ENCODE measurements at regions not wholly inside any gene's neighbourhood (a gene's known extent, or its start where the extent isn't known, plus 50 kb on each side); places are given as distances from the start of the nearest gene placed in this dataset.

DNA sequence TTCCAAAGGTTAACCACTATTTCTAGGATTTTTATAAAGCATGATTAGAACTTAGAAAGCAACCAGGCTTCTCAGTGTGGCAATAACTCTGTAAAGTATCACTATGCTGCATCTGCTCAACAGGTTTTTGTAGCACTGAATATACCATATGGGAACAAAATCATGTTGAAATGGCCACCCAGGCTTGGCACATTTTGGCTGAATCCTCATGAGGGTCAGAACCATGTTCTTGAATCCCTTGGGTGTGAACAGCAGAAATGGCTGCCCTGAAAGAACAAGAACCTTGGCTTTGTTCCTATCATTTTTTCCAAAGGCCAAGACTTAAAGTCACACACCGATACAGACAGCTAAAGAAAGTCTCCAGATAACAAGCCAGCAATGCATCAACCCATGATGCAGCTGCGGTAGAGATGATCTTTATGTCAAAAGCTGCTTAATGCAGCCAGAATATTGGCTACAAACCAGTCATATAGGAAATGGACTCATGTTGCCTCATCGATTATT lies 283.0 kb upstream of the NOX3 start:
- no peak overlapping the region for H3K27ac Mint-ChIP-seq
- no peaks in the 10 kb centered on the region for H3K27me3 Mint-ChIP-seq
- no peaks in the 10 kb centered on the region for H3K4me1 Mint-ChIP-seq (ENCODE audit: low read depth in 2 of 2)
- ATAC-seq, result no peak
- peaks cover 4% of the 10 kb centered on the region for H3K9me3 Mint-ChIP-seq
- no peak overlapping the region for H3K4me3 Mint-ChIP-seq
- no peaks in the 10 kb centered on the region for H3K36me3 Mint-ChIP-seq
- DNase-seq (ENCODE audit: low spot score), result no peak

DNA sequence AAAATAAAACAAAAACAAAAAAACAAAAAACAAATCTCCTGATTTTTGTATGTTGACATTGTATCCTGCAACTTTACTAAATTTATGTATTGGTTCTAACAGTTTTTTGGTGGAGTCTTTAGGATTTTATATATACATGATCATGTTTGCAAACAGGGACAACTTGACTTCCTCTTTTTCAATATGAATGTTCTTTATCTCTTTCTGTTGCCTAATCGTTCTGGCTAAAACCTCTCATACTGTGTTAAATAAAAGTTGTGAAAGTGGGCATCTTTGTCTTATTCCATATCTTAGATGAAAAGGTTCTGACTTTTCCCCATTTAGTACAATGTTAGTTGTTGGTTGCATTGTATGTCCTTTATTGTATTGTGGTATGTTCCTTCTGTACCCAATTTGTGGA lies 261.7 kb upstream of the NOX3 start:
- H3K27me3 Mint-ChIP-seq, result no peaks in the 10 kb centered on the region
- H3K36me3 Mint-ChIP-seq, result no peaks in the 10 kb centered on the region
- H3K27ac Mint-ChIP-seq, result no peak overlapping the region
- H3K9me3 Mint-ChIP-seq, result no peaks in the 10 kb centered on the region
- DNase-seq (ENCODE audit: low spot score), result no peak
- ATAC-seq, result no peak
- no peaks in the 10 kb centered on the region for H3K4me1 Mint-ChIP-seq (ENCODE audit: low read depth in 2 of 2)
- no peak overlapping the region for H3K4me3 Mint-ChIP-seq

DNA sequence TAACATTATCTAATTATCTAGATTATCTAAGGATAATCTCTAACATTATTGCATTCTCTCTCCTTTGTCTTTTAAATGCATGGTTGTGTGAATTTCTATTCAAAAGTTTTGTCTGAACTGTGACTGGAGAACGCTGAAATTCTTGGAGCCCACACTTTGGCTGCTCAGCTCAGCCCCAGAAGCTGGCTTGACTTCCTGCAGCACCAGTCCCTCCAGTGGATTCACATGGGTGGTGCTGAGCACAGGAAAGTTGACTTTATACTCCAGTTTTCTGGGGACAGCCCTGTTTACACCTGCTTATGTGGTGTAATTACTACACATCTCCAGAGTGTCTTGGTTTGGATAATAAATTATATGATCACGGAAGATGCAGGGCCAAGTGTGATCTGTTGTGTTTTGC lies 255.1 kb upstream of the NOX3 start:
- H3K9me3 Mint-ChIP-seq, result no peaks in the 10 kb centered on the region
- no peaks in the 10 kb centered on the region for H3K4me1 Mint-ChIP-seq (ENCODE audit: low read depth in 2 of 2)
- DNase-seq (ENCODE audit: low spot score), result no peak
- no peak overlapping the region for H3K4me3 Mint-ChIP-seq
- no peak for ATAC-seq
- H3K27me3 Mint-ChIP-seq, result no peaks in the 10 kb centered on the region
- H3K36me3 Mint-ChIP-seq, result no peaks in the 10 kb centered on the region
- H3K27ac Mint-ChIP-seq, result no peak overlapping the region

DNA sequence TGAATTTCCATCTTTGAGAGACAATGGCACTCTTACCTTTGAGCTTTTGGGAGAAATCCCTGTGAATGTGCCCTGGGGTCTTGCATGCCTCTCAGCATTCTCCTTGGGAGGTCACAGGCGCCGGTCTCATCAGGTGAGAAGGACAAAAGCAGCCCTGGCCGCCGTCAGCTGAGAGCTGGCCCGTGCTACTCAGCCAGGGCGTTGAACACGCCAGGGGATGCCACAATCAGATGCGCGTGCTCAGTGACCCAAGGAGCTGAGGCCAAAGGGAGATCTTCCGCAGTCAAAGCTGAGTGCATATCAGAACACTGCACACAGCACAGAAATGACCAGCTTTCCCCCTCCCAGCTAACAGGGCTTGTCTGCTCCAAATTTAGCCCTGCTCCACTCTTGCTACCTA lies 253.6 kb upstream of the NOX3 start:
- no peaks in the 10 kb centered on the region for H3K36me3 Mint-ChIP-seq
- no peaks in the 10 kb centered on the region for H3K4me1 Mint-ChIP-seq (ENCODE audit: low read depth in 2 of 2)
- H3K4me3 Mint-ChIP-seq, result no peak overlapping the region
- H3K27ac Mint-ChIP-seq, result no peak overlapping the region
- ATAC-seq (no peak), DNase-seq (ENCODE audit: low spot score) (no peak)
- H3K27me3 Mint-ChIP-seq, result no peaks in the 10 kb centered on the region
- H3K9me3 Mint-ChIP-seq, result no peaks in the 10 kb centered on the region

DNA sequence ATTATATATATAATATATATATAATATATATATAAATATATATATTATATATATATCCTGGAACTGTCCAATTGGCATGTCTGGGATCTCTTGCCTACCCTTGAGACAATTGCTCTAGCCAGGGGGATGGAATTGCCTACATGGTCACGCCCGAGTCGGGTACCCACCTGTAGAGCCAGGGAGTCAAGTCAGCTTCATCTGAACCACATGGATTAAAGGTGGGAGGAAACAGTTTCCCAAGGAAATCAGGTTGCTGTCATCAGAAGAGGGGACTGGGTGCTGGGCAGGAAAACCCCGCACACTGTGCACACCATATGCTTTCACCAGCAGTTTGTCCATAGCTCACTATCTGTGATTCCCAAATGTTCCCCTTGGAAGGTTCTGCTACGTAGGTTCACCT lies 252.5 kb upstream of the NOX3 start:
- no peaks in the 10 kb centered on the region for H3K27me3 Mint-ChIP-seq
- no peaks in the 10 kb centered on the region for H3K9me3 Mint-ChIP-seq
- no peak overlapping the region for H3K4me3 Mint-ChIP-seq
- H3K27ac Mint-ChIP-seq, result no peak overlapping the region
- DNase-seq (ENCODE audit: low spot score) (no peak), ATAC-seq (no peak)
- H3K4me1 Mint-ChIP-seq (ENCODE audit: low read depth in 2 of 2), result no peaks in the 10 kb centered on the region
- no peaks in the 10 kb centered on the region for H3K36me3 Mint-ChIP-seq

DNA sequence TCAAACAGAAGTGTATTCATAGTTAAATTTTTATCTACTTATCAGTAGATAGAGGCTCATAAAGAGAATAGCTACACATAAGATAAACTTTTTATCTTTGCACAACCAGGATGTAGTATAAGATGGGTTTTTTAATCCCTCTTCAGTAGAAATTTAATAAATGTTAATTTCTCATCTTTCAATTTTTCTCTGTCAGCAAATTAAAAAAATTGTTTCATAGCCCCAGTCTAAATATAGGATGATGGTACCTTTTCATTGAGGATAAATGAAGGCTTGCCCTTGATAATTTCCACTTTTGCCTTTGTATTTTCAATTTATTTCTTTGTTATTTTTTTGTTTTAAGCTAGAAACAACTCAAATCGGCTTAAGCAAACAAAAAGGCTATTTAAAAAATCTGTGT lies 251.2 kb upstream of the NOX3 start:
- Mint-ChIP-seq H3K9me3 (no peaks in the 10 kb centered on the region), H3K27ac (no peak overlapping the region), H3K27me3 (no peaks in the 10 kb centered on the region), H3K36me3 (no peaks in the 10 kb centered on the region), H3K4me3 (no peak overlapping the region), H3K4me1 (ENCODE audit: low read depth in 2 of 2) (no peaks in the 10 kb centered on the region)
- no peak for ATAC-seq
- no peak for DNase-seq (ENCODE audit: low spot score)

DNA sequence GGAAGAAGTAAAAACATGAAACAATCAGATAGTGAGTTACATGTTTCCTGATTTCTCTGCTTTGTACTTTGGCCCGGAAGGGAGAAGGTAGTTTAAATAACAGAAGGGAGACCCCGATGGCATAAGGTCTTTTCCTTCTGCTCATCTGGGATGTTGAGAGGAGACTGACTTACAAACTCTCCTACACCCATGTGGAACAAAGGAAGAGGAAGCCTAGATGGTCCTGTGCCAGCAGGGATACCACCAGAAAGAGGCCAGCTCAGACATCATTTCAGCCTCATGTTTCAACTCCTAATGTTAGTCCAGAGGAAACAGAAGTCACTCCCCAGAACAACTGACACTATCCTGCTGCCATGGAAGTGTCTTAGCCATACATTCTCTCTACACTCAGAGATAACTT lies 250.7 kb upstream of the NOX3 start:
- Mint-ChIP-seq H3K4me1 (ENCODE audit: low read depth in 2 of 2) (no peaks in the 10 kb centered on the region), H3K27ac (no peak overlapping the region), H3K27me3 (no peaks in the 10 kb centered on the region), H3K36me3 (no peaks in the 10 kb centered on the region), H3K4me3 (no peak overlapping the region), H3K9me3 (no peaks in the 10 kb centered on the region)
- no peak for DNase-seq (ENCODE audit: low spot score)
- ATAC-seq, result no peak

DNA sequence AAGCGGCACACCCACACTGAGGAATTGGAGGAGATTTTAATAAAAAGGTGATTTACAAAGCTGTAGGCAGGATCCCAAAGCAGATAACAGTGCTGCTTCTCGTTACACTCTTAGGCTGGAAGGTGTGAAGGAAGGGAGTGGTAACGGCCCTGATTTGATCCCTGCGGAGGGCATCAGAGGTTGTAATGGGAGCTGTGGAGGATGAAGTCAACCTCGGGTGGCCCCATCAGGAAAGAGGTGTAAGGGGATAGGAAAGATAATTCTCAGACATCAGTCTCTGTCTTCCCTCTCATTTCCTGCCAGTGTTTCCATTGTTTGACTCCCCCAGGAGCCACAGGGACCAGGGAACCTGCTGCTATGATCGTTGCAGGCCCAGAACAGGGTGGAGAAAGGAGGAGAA lies 245.7 kb upstream of the NOX3 start:
- Mint-ChIP-seq H3K27me3 (no peaks in the 10 kb centered on the region), H3K36me3 (no peaks in the 10 kb centered on the region), H3K27ac (no peak overlapping the region), H3K9me3 (no peaks in the 10 kb centered on the region), H3K4me1 (ENCODE audit: low read depth in 2 of 2) (no peaks in the 10 kb centered on the region), H3K4me3 (no peak overlapping the region)
- no peak for ATAC-seq
- no peak for DNase-seq (ENCODE audit: low spot score)

DNA sequence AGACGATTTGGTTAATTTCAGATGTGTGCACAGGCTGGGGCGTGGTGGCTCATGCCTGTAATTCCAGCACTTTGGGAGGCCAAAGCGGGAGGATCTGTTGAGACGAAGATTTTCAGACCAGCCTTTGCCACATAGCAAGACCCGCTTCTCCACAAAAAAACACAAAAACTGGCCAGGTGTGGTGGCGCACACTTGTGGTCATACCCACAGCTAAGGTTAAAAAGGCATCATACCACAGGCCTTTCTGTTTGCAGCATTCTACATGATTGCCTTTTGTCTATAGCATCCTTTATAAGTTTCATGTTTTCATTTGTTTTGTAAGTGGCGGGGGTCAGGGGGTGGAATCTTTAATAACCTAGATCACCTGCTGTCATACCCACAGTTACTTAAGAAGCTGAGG lies 239.9 kb upstream of the NOX3 start:
- H3K9me3 Mint-ChIP-seq, result no peaks in the 10 kb centered on the region
- H3K4me1 Mint-ChIP-seq (ENCODE audit: low read depth in 2 of 2), result no peaks in the 10 kb centered on the region
- no peaks in the 10 kb centered on the region for H3K36me3 Mint-ChIP-seq
- no peaks in the 10 kb centered on the region for H3K27me3 Mint-ChIP-seq
- no peak overlapping the region for H3K4me3 Mint-ChIP-seq
- ATAC-seq (no peak), DNase-seq (ENCODE audit: low spot score) (no peak)
- H3K27ac Mint-ChIP-seq, result no peak overlapping the region

DNA sequence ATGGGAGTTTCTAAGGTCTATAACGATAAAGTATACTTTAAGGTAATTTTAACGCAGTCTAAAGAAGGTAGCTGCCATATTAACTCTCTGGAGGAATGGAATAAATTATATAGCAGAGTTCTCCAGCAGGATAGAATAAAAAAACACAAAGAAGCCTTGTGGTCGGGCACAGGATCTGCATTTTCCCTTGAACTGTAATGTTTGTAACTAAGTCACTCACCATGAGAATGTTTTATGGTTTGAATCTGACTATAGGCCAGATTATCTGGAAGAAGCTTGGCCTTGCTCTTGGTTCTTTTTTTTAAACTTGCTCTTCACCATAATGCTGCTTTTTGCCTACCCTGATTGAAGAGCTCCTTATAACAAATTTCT lies 238.8 kb upstream of the NOX3 start:
- Mint-ChIP-seq H3K9me3 (no peaks in the 10 kb centered on the region), H3K36me3 (no peaks in the 10 kb centered on the region), H3K4me1 (ENCODE audit: low read depth in 2 of 2) (no peaks in the 10 kb centered on the region), H3K4me3 (no peak overlapping the region), H3K27ac (no peak overlapping the region), H3K27me3 (no peaks in the 10 kb centered on the region)
- DNase-seq (ENCODE audit: low spot score) (no peak), ATAC-seq (no peak)

DNA sequence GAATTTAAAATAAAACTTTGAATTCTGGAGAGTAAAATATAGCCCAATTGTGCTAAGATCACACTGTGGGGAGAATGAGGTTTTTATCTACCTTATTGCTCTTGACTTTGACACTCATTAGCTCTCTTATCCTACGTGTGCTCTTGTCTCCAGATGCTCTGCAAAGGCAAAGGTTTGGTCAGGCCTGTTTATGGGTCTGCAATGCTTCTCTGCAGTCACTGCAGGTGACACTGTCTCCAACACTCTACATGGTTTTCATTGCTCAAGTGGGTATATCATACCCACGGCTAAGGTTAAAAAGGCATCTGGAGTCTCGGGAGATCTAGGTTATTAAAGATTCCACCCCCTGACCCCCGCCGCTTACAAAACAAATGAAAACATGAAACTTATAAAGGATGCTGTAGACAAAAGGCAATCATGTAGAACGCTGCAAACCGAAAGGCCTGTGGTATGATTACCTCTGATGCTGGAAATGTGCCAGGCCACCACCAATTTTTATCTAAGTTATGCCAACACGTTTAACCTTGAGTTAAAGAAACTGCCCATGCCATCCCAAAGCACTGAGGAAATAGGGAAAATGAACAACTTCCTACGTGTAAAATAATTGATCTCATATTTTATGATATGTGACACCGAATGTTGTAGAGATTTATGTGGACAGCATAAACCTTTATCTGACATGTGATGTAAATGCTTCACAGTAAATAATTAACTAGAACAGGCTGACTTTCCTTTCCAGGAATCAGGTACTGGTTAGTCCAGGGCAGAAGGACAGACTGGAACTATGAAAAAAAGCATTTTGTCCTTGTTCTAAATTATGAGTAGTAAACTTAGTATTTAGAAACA lies 238.2 kb upstream of the NOX3 start:
- no peak for DNase-seq (ENCODE audit: low spot score)
- Mint-ChIP-seq H3K36me3 (no peaks in the 10 kb centered on the region), H3K27me3 (no peaks in the 10 kb centered on the region), H3K4me1 (ENCODE audit: low read depth in 2 of 2) (no peaks in the 10 kb centered on the region), H3K27ac (no peak overlapping the region), H3K4me3 (no peak overlapping the region), H3K9me3 (no peaks in the 10 kb centered on the region)
- ATAC-seq, result no peak

DNA sequence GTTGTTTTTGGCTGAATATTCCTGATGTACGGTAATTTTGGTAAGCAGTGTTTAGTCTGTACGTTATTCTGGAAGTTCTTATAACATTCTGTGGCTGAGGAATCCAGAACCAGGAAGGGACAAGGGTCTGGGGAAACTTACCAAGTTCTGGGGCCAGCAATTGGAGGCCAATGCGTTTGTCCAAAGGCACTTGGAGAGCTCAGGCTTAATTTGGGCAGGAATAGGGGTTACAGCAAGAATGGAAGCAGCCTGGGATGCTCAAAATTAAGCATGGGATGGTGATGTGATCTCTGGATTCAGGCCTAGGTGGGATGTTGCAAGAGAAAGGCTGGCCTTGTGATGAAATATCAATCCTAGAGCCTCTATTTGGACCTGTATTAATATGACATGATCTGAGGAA lies 235.2 kb upstream of the NOX3 start:
- ATAC-seq (no peak), DNase-seq (ENCODE audit: low spot score) (no peak)
- H3K4me3 Mint-ChIP-seq, result no peak overlapping the region
- no peaks in the 10 kb centered on the region for H3K4me1 Mint-ChIP-seq (ENCODE audit: low read depth in 2 of 2)
- H3K9me3 Mint-ChIP-seq, result no peaks in the 10 kb centered on the region
- no peak overlapping the region for H3K27ac Mint-ChIP-seq
- H3K27me3 Mint-ChIP-seq, result no peaks in the 10 kb centered on the region
- no peaks in the 10 kb centered on the region for H3K36me3 Mint-ChIP-seq

DNA sequence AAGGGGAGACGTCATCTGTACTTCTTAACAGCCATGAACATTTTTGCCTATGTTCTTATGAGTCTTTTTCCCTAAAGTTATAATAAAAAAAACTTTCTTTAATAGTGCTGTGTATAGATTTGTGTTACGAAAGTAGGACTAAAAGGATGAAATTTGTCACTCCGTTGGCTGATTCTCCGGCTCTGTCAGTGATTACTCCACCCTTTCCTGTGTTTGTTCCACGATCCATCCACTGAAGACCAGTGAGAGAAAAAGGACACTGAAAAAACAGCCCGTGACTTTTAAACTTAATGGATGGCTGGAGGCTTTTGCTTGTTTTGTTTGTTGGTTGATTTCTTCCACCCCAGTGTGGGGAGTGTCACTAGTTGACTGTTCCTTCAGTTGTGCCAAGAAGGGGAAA lies 232.0 kb upstream of the NOX3 start:
- Mint-ChIP-seq H3K36me3 (no peaks in the 10 kb centered on the region), H3K27me3 (no peaks in the 10 kb centered on the region), H3K27ac (no peak overlapping the region), H3K4me1 (ENCODE audit: low read depth in 2 of 2) (no peaks in the 10 kb centered on the region), H3K9me3 (no peaks in the 10 kb centered on the region), H3K4me3 (no peak overlapping the region)
- DNase-seq (ENCODE audit: low spot score) (no peak), ATAC-seq (no peak)

DNA sequence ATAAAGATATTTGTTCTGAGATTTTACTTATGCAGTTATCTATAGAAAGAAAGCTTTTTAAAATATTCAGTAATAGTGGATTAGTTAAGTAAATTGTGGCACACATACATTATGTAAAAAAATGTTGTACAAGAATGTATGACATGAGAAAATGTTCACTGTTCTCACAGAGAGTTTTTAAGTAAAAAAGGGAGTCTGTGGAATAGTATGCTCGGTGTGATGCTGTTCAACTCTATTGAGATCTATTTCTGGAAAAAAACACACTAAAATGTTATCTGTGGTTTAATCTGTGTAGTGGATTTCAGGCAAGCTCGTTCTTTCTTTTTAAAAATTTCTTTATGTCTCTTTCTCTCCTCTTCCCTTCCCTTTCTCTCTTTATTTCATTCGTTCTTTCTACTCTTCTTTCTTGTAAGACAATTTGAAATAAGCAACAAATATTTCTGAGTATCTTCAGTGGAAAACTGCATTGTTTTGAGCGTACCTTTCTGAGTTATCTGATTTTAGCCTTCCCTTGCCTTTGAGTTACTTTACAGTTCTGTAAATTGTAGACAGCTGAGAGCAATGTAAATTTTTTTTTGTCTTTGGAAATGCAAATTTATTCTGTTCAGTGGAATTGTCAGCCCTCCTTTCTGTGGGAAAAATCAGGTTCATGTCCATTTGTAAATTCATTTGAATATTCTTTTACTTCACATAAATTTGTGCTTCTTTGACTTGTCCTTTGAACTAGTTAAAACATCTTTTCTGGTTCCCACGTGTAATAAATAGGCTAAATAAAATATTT lies 229.0 kb upstream of the NOX3 start:
- Mint-ChIP-seq H3K9me3 (peaks cover 4% of the 10 kb centered on the region), H3K36me3 (no peaks in the 10 kb centered on the region), H3K4me3 (no peak overlapping the region), H3K27me3 (no peaks in the 10 kb centered on the region), H3K4me1 (ENCODE audit: low read depth in 2 of 2) (no peaks in the 10 kb centered on the region), H3K27ac (no peak overlapping the region)
- DNase-seq (ENCODE audit: low spot score) (no peak), ATAC-seq (no peak)

Data from natural killer cell treated with Interleukin-12 subunit alpha and Interleukin-12 subunit beta and Interleukin-15 and Interleukin-18, amount 100 ng/mL, for 72 hours (primary cell).